Testis (tissue), 2 donors: ENCODE measurements at regions not wholly inside any gene's neighbourhood (a gene's known extent, or its start where the extent isn't known, plus 50 kb on each side); places are given as distances from the start of the nearest gene placed in this dataset.

ENCODE experiments used
- POLR2A ChIP-seq: fragments of 450-650 bp; IDR thresholded peaks from one replicate; pipeline ENCODE4 v1.6.1; 2017; ENCODE audit warnings: antibody characterized with exemption, mild to moderate bottlenecking, moderate library complexity
- TF ChIP-seq, protein P1 (sequence below), 3 experiments: fragments of 450-650 bp in 2 of 3; fragments of 200-600 bp in 1 of 3; sonication (generic) in 1 of 3; IDR thresholded peaks; one replicate each; pipeline ENCODE4 v1.5.1; 2016 to 2019; ENCODE audit warnings: antibody characterized with exemption in 3 of 3, mild to moderate bottlenecking in 2 of 3, moderate library complexity in 1 of 3

DNA sequence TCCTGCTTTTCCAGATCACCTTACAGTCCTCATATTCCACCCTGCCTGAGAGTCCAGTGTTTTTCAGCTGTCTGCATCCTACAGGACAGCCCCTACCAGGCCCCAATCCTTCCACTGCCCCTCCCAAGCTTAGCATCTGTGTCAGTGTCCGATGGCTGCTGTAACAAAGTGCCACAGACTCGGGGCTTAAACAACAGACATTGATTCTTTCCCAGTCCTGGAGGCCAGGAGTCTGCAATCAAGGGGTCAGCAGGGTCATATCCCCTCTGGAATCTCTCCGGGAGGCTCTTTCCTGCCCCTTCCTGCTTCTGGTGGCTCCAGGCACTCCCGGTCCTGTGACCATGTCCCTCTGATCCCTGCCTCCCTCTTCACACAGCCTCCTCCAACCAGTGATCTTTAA lies 396.6 kb upstream of the MAP3K7 start:
- TF ChIP-seq POLR2A = no peak
- TF ChIP-seq, protein P1, sequence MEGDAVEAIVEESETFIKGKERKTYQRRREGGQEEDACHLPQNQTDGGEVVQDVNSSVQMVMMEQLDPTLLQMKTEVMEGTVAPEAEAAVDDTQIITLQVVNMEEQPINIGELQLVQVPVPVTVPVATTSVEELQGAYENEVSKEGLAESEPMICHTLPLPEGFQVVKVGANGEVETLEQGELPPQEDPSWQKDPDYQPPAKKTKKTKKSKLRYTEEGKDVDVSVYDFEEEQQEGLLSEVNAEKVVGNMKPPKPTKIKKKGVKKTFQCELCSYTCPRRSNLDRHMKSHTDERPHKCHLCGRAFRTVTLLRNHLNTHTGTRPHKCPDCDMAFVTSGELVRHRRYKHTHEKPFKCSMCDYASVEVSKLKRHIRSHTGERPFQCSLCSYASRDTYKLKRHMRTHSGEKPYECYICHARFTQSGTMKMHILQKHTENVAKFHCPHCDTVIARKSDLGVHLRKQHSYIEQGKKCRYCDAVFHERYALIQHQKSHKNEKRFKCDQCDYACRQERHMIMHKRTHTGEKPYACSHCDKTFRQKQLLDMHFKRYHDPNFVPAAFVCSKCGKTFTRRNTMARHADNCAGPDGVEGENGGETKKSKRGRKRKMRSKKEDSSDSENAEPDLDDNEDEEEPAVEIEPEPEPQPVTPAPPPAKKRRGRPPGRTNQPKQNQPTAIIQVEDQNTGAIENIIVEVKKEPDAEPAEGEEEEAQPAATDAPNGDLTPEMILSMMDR (IDR thresholded peaks at IDR 0.05) = no peak
